MCF 10A (cell line): ENCODE measurements at regions not wholly inside any gene's neighbourhood (a gene's known extent, or its start where the extent isn't known, plus 50 kb on each side); places are given as distances from the start of the nearest gene placed in this dataset.
"Not testable (repeated sequence)": the region's sequence is repeated elsewhere in the genome, so short reads cannot be mapped to it uniquely, and the experiment has no call there.

Experiments
- BruUV-seq: library from RNA; stranded (reverse); fragments of 400-500 nt; replicated peaks from 2 replicates; lab custom pipeline; 2021; lab: Mats Ljungman, UMichigan
- CTCF ChIA-PET: fragments of 300-600 bp; sonication (Branson Sonifier 250); formaldehyde crosslinking; extraction: SDS; loops from one replicate; lab custom pipeline; 2021; ENCODE audit warnings: antibody characterized with exemption, inconsistent platforms; lab: Yijun Ruan, JAX
- POLR2A ChIA-PET: fragments of 300-600, 350-650 bp; sonication (Branson Sonifier 250); formaldehyde crosslinking; extraction: SDS; loops from one replicate; lab custom pipeline; 2020; ENCODE audit warnings: antibody characterized with exemption, inconsistent platforms; lab: Yijun Ruan, JAX
- DNase-seq: peaks from one replicate; pipeline ENCODE4 v3.0.0-alpha.2; 2018; ENCODE audit not compliant: unreplicated experiment
- H3K27ac Mint-ChIP-seq: one replicate; pipeline ENCODE4 v1.8.0; 2022; ENCODE audit warnings: mild to moderate bottlenecking, low read depth, mixed read lengths; ENCODE audit not compliant: unreplicated experiment
- H3K27me3 Mint-ChIP-seq: one replicate; pipeline ENCODE4 v1.8.0; 2022; ENCODE audit warnings: mixed read lengths; ENCODE audit not compliant: insufficient read depth, unreplicated experiment
- H3K36me3 Mint-ChIP-seq: one replicate; pipeline ENCODE4 v1.8.0; 2022; ENCODE audit warnings: mild to moderate bottlenecking, moderate library complexity, mixed read lengths; ENCODE audit not compliant: insufficient read depth, unreplicated experiment
- H3K4me1 Mint-ChIP-seq: one replicate; pipeline ENCODE4 v1.8.0; 2022; ENCODE audit warnings: mixed read lengths; ENCODE audit not compliant: insufficient read depth, unreplicated experiment
- H3K4me3 Mint-ChIP-seq: one replicate; pipeline ENCODE4 v1.8.0; 2022; ENCODE audit warnings: mild to moderate bottlenecking, moderate library complexity, mixed read lengths; ENCODE audit not compliant: unreplicated experiment
- H3K9me3 Mint-ChIP-seq: one replicate; pipeline ENCODE4 v1.8.0; 2022; ENCODE audit warnings: mixed read lengths; ENCODE audit not compliant: unreplicated experiment
- intact Hi-C: fragments of 100-400 bp; cut with micrococcal nuclease; formaldehyde crosslinking; loops from 2 replicates; pipeline ENCODE4 v1.14.1; 2022
- TF ChIP-seq, protein P1 (sequence below): fragments of 200-600 bp; IDR thresholded peaks from one replicate; pipeline ENCODE4 v1.8.0; 2022; ENCODE audit warnings: antibody characterized with exemption, mild to moderate bottlenecking; ENCODE audit not compliant: unreplicated experiment

DNA sequence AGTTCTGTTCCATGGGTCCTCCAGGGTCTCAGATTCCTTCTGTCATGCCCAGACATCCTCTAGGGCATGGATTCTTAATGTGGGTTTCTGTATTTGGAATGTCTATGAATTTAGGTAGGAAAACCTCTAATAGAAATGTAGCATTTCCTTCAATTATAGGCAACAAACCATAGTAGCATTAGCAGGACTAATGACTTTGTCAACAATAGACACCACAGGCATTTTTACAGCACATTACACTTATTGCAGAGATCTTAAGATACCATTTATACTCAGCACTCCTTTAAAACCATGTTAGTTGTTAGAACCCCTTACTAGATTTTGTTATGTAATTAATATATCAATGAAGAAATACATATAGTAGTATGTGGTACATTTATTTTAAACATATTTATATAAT, 77.8 kb upstream of the TBC1D5 start:
- TF ChIP-seq, protein P1, sequence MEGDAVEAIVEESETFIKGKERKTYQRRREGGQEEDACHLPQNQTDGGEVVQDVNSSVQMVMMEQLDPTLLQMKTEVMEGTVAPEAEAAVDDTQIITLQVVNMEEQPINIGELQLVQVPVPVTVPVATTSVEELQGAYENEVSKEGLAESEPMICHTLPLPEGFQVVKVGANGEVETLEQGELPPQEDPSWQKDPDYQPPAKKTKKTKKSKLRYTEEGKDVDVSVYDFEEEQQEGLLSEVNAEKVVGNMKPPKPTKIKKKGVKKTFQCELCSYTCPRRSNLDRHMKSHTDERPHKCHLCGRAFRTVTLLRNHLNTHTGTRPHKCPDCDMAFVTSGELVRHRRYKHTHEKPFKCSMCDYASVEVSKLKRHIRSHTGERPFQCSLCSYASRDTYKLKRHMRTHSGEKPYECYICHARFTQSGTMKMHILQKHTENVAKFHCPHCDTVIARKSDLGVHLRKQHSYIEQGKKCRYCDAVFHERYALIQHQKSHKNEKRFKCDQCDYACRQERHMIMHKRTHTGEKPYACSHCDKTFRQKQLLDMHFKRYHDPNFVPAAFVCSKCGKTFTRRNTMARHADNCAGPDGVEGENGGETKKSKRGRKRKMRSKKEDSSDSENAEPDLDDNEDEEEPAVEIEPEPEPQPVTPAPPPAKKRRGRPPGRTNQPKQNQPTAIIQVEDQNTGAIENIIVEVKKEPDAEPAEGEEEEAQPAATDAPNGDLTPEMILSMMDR: no peak
- ChIA-PET CTCF (interaction anchor here (1.3 to 1.5 kb wide), 2 partner anchors 21 to 390 kb away, joined by 3 read pairs; no protein-coding TSS in a partner anchor), POLR2A (interaction anchor here (0.7 kb wide), 1 partner anchor 11 kb away, joined by 3 read pairs; no protein-coding TSS in a partner anchor)
- no peak for DNase-seq
- no peak overlapping the region for H3K4me3 Mint-ChIP-seq
- no peaks in the 10 kb centered on the region for H3K36me3 Mint-ChIP-seq
- no peaks in the 10 kb centered on the region for H3K27me3 Mint-ChIP-seq
- no TSS peak for BruUV-seq
- no peaks in the 10 kb centered on the region for H3K9me3 Mint-ChIP-seq
- intact Hi-C loops: no loop called here
- H3K27ac Mint-ChIP-seq: no peak overlapping the region
- peaks cover 4% of the 10 kb centered on the region for H3K4me1 Mint-ChIP-seq

DNA sequence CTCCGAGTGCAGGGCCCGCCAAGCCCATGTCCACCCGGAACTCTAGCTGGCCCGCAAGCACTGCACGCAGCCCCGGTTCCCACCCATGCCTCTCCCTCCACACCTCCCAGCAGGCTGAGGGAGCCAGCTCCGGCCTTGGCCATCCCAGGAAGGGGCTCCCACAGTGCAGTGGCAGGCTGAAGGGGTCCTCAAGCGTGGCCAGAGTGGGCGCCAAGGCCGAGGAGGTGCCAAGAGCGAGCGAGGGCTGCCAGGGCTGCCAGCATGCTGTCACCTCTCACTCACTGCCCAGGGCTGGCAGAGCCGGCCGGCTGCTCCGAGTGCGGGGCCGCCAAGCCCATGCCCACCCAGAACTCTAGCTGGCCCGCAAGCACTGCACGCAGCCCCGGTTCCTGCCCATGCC, 75.5 kb upstream of the TBC1D5 start:
- BruUV-seq: not testable (repeated sequence)

DNA sequence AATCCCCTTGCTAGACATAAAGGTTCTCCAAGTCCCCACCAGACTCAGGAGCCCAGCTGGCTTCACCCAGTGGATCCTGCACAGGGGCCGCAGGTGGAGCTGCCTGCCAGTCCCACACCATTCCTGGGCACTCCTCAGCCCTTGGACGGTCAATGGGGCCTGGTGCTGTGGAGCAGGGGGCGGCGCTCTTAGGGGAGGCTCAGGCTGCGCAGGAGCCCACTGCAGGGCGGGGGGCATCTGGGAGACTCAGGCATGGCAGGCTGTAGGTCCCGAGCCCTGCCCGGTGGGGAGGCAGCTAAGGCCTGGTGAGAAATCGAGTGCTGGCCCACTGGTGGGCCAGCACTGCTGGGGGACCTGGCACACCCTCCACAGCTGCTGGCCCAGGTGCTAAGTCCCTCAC, 75.1 kb upstream of the TBC1D5 start:
- ChIA-PET POLR2A (no interaction called here), CTCF (no interaction called here)
- H3K36me3 Mint-ChIP-seq: no peaks in the 10 kb centered on the region
- no peaks in the 10 kb centered on the region for H3K27me3 Mint-ChIP-seq
- DNase-seq: no peak
- no peak overlapping the region for H3K4me3 Mint-ChIP-seq
- TF ChIP-seq, protein P1: no peak
- H3K27ac Mint-ChIP-seq: no peak overlapping the region
- no TSS peak for BruUV-seq
- no peaks in the 10 kb centered on the region for H3K9me3 Mint-ChIP-seq
- H3K4me1 Mint-ChIP-seq: peaks cover 4% of the 10 kb centered on the region
- intact Hi-C loops: no loop called here

More for the DNA sequence above, 75.5 kb upstream of the TBC1D5 start:
- H3K36me3 Mint-ChIP-seq, H3K27ac Mint-ChIP-seq, H3K4me3 Mint-ChIP-seq, POLR2A ChIA-PET, H3K4me1 Mint-ChIP-seq, CTCF ChIA-PET, H3K9me3 Mint-ChIP-seq, intact Hi-C loops, DNase-seq, H3K27me3 Mint-ChIP-seq: not testable (repeated sequence)

DNA sequence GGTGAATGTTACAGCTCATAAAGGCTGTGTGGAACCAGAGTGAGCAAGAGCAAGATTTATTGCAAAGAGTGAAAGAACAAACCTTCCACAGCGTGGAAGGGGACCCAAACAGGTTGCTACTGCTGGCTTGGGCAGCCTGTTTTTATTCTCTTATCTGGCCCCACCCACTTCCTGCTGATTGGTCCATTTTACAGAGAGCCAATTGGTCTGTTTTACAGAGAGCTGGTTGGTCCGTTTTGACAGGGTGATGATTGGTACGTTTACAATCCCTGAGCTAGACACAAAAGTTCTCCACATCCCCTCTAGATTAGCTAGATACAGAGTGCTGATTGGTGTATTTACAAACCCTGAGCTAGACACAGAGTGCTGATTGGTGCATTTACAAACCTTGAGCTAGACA, 74.4 kb upstream of the TBC1D5 start:
- CTCF ChIA-PET, H3K27me3 Mint-ChIP-seq, H3K4me1 Mint-ChIP-seq, H3K9me3 Mint-ChIP-seq, DNase-seq, H3K4me3 Mint-ChIP-seq, BruUV-seq, H3K27ac Mint-ChIP-seq, intact Hi-C loops, H3K36me3 Mint-ChIP-seq: not testable (repeated sequence)
- POLR2A ChIA-PET: interaction anchor here (0.7 to 0.8 kb wide), 2 partner anchors 63 to 157 kb away, joined by 3 to 4 read pairs; no protein-coding TSS in a partner anchor

DNA sequence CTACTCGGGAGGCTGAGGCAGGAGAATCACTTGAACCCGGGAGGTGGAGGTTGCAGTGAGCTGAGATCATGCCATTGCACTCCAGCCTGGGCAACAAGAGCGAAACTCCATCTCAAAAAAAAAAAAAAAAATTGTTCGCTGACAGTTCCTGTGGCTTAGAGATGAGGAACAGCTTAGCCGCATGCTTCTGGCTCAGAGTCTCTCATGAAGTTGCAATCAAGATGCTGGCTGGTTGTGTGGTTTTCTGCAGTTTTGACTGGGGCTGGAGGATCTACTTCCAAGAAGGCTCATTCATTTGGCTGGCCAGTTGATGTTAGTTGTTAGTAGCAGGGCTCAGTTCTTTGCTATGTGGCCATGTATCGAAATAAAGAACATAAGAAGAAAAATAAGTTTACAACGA, 69.9 kb upstream of the TBC1D5 start:
- H3K27ac Mint-ChIP-seq, POLR2A ChIA-PET, intact Hi-C loops, H3K27me3 Mint-ChIP-seq, H3K9me3 Mint-ChIP-seq, H3K4me1 Mint-ChIP-seq, BruUV-seq, H3K4me3 Mint-ChIP-seq, H3K36me3 Mint-ChIP-seq, DNase-seq: not testable (repeated sequence)
- CTCF ChIA-PET: interaction anchor here (0.6 to 1.3 kb wide), 2 partner anchors 25 to 1216 kb away, joined by 3 to 5 read pairs; no protein-coding TSS in a partner anchor
